Thyroid gland (tissue), 4 donors: ENCODE measurements at regions not wholly inside any gene's neighbourhood (a gene's known extent, or its start where the extent isn't known, plus 50 kb on each side); places are given as distances from the start of the nearest gene placed in this dataset.

ENCODE experiments used
- POLR2A ChIP-seq, 2 donors: fragments of 450-650 bp; IDR thresholded peaks; one replicate each; pipeline ENCODE4 v1.6.1; 2017; ENCODE audit warnings: antibody characterized with exemption in 2 of 2, mild to moderate bottlenecking in 2 of 2, moderate library complexity in 1 of 2
- TF ChIP-seq, protein P1 (sequence below), 6 experiments: fragments of 200-600 bp in 3 of 6; fragments of 450-650 bp in 3 of 6; sonication (generic) in 3 of 6; IDR thresholded peaks; one replicate each; pipeline ENCODE4 v1.5.1; 2016 to 2019; ENCODE audit warnings: antibody characterized with exemption in 6 of 6, mild to moderate bottlenecking in 2 of 6, inconsistent platforms in 1 of 6, moderate library complexity in 1 of 6

DNA sequence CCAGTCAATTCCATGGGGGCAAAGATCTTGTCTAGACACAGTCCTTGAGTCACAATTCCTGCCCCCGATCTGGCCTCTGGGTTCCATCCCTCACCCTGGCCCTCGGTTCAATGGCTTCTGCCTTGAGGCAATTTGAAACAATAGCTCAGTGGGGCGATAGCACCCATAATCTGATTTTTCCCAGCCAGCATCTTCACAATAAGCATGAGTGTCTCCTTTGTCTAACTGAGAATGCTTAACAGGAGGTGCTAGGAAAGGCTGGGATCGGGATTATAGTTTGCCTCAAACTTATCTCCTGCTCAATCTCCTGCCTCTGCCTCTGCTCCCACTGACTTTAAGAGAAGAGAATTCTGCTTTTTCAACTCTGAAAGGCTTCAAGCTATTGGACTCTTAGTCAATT, 293.9 kb upstream of the PROX1 start:
- TF ChIP-seq, protein P1, sequence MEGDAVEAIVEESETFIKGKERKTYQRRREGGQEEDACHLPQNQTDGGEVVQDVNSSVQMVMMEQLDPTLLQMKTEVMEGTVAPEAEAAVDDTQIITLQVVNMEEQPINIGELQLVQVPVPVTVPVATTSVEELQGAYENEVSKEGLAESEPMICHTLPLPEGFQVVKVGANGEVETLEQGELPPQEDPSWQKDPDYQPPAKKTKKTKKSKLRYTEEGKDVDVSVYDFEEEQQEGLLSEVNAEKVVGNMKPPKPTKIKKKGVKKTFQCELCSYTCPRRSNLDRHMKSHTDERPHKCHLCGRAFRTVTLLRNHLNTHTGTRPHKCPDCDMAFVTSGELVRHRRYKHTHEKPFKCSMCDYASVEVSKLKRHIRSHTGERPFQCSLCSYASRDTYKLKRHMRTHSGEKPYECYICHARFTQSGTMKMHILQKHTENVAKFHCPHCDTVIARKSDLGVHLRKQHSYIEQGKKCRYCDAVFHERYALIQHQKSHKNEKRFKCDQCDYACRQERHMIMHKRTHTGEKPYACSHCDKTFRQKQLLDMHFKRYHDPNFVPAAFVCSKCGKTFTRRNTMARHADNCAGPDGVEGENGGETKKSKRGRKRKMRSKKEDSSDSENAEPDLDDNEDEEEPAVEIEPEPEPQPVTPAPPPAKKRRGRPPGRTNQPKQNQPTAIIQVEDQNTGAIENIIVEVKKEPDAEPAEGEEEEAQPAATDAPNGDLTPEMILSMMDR (IDR thresholded peaks at IDR 0.05), result no peak
- no peak for TF ChIP-seq POLR2A (IDR thresholded peaks at IDR 0.05)
